GM19397 (cell line): ENCODE measurements at regions not wholly inside any gene's neighbourhood (a gene's known extent, or its start where the extent isn't known, plus 50 kb on each side); places are given as distances from the start of the nearest gene placed in this dataset.

ENCODE experiments used
- ATAC-seq: cut with Tn5 transposase; IDR thresholded peaks from one replicate; pipeline ENCODE4 v1.9.1; 2021; ENCODE audit warnings: mild to moderate bottlenecking, moderate library complexity; ENCODE audit not compliant: unreplicated experiment

- ATAC-seq: no peak
Measured at GRCh38 chr11:8740129-8740528, 57.5 kb downstream of the RPL27A start.

- ATAC-seq: no peak
Measured at GRCh38 chr11:8744423-8744822, 61.8 kb downstream of the RPL27A start.

GRCh38 chr11:8745431-8746253 is 63.0 kb downstream of the RPL27A start:
- no peak for ATAC-seq

- no peak for ATAC-seq
Measured at GRCh38 chr11:8746331-8746974, 63.9 kb downstream of the RPL27A start.

- no peak for ATAC-seq
Measured at GRCh38 chr11:8747173-8747572, 64.6 kb downstream of the RPL27A start.

- ATAC-seq: no peak
Measured at GRCh38 chr11:8748317-8748716, 65.7 kb downstream of the RPL27A start.

- ATAC-seq: no peak
Measured at GRCh38 chr11:8749202-8749601, 66.6 kb downstream of the RPL27A start.

- ATAC-seq: no peak
Measured at GRCh38 chr11:8754241-8754640, 71.6 kb downstream of the RPL27A start.

GRCh38 chr11:8756201-8756600 is 73.6 kb downstream of the RPL27A start:
- ATAC-seq: no peak

GRCh38 chr11:8757047-8757446 is 74.5 kb downstream of the RPL27A start:
- no peak for ATAC-seq

GRCh38 chr11:8757533-8757932 is 74.9 kb downstream of the RPL27A start:
- no peak for ATAC-seq

GRCh38 chr11:8758619-8759169 is 76.1 kb downstream of the RPL27A start:
- no peak for ATAC-seq

- ATAC-seq: no peak
Measured at GRCh38 chr11:8759634-8760033, 77.0 kb downstream of the RPL27A start.

GRCh38 chr11:8760896-8761295 is 78.3 kb downstream of the RPL27A start:
- no peak for ATAC-seq

GRCh38 chr11:8763070-8763685 is 80.6 kb downstream of the RPL27A start:
- no peak for ATAC-seq

- no peak for ATAC-seq
Measured at GRCh38 chr11:8765294-8765693, 82.7 kb downstream of the RPL27A start.

GRCh38 chr11:8766043-8766987 is 83.7 kb downstream of the RPL27A start:
- ATAC-seq: no peak

GRCh38 chr11:8766988-8767374 is 84.4 kb downstream of the RPL27A start:
- no peak for ATAC-seq

- no peak for ATAC-seq
Measured at GRCh38 chr11:8767466-8768142, 85.0 kb downstream of the RPL27A start.
